Neural progenitor cell (in vitro differentiated cells): ENCODE measurements at regions not wholly inside any gene's neighbourhood (a gene's known extent, or its start where the extent isn't known, plus 50 kb on each side); places are given as distances from the start of the nearest gene placed in this dataset.

Experiments used
- EZH2 ChIP-seq: fragments of 200-600 bp; sonication (generic); IDR thresholded peaks from 2 replicates; pipeline ENCODE4 v1.6.1; 2017; ENCODE audit warnings: antibody characterized with exemption, mild to moderate bottlenecking, moderate library complexity
- EZH2phosphoT487 ChIP-seq: fragments of 200-600 bp; sonication (generic); IDR thresholded peaks from 2 replicates; pipeline ENCODE4 v1.6.1; 2017; ENCODE audit warnings: antibody characterized with exemption
- TF ChIP-seq, protein P1 (sequence below): fragments of 200-600 bp; sonication (generic); IDR thresholded peaks from 2 replicates; pipeline ENCODE4 v1.5.1; 2017; ENCODE audit warnings: antibody characterized with exemption, mild to moderate bottlenecking

DNA sequence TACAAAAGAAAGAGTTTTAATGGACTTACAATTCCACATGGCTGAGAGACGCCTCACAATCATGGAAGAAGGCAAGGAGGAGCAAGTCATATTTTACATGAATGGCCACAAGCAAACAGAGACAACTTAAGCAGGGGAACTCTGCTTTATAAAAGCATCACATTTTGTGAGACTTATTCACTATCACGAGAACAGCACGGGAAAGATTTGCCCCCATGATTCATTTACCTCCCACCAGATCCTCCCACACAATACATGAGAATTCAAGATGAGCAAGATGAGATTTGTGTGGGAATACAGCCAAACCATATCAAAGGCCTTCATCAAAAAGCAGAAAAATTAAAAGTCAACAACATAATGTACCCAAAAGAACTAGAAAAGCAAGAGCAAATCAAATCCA, 111.0 kb upstream of the RPRM start:
- TF ChIP-seq, protein P1, sequence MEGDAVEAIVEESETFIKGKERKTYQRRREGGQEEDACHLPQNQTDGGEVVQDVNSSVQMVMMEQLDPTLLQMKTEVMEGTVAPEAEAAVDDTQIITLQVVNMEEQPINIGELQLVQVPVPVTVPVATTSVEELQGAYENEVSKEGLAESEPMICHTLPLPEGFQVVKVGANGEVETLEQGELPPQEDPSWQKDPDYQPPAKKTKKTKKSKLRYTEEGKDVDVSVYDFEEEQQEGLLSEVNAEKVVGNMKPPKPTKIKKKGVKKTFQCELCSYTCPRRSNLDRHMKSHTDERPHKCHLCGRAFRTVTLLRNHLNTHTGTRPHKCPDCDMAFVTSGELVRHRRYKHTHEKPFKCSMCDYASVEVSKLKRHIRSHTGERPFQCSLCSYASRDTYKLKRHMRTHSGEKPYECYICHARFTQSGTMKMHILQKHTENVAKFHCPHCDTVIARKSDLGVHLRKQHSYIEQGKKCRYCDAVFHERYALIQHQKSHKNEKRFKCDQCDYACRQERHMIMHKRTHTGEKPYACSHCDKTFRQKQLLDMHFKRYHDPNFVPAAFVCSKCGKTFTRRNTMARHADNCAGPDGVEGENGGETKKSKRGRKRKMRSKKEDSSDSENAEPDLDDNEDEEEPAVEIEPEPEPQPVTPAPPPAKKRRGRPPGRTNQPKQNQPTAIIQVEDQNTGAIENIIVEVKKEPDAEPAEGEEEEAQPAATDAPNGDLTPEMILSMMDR: no peak
- no peak for TF ChIP-seq EZH2phosphoT487
- TF ChIP-seq EZH2: no peak
